Endodermal cell (in vitro differentiated cells): ENCODE measurements at regions not wholly inside any gene's neighbourhood (a gene's known extent, or its start where the extent isn't known, plus 50 kb on each side); places are given as distances from the start of the nearest gene placed in this dataset.
"Not testable (repeated sequence)": the region's sequence is repeated elsewhere in the genome, so short reads cannot be mapped to it uniquely, and the experiment has no call there.

ENCODE experiments used
- DNase-seq: peaks from one replicate; pipeline ENCODE4 v3.0.0-alpha.2; 2017
- H3K27ac ChIP-seq: 2 replicates; pipeline ENCODE4 v1.5.1; 2013; ENCODE audit warnings: mild to moderate bottlenecking, low read depth, low read length, moderate library complexity
- H3K27me3 ChIP-seq: 2 replicates; pipeline ENCODE4 v1.6.1; 2013; ENCODE audit warnings: mild to moderate bottlenecking, low read length, moderate library complexity; ENCODE audit not compliant: insufficient read depth, control insufficient read depth, poor library complexity, severe bottlenecking
- H3K36me3 ChIP-seq: 2 replicates; pipeline ENCODE4 v1.7.0; 2013; ENCODE audit warnings: mild to moderate bottlenecking, low read length, moderate library complexity; ENCODE audit not compliant: control insufficient read depth, insufficient read depth
- H3K4me1 ChIP-seq: one replicate; pipeline ENCODE4 v1.7.0; 2013; ENCODE audit warnings: low read length; ENCODE audit not compliant: control insufficient read depth, insufficient read depth
- H3K4me3 ChIP-seq: 2 replicates; pipeline ENCODE4 v1.5.1; 2013; ENCODE audit warnings: mild to moderate bottlenecking, low read length, moderate library complexity
- H3K9ac ChIP-seq: 2 replicates; pipeline ENCODE4 v1.6.1; 2013; ENCODE audit warnings: mild to moderate bottlenecking, low read length, moderate library complexity; ENCODE audit not compliant: poor library complexity, severe bottlenecking; ENCODE audit errors: extremely low read depth
- H3K9me3 ChIP-seq: 2 replicates; pipeline ENCODE4 v1.6.1; 2013; ENCODE audit warnings: mild to moderate bottlenecking, low read length, moderate library complexity; ENCODE audit not compliant: control insufficient read depth
- H3K27ac Mint-ChIP-seq: 2 replicates; pipeline ENCODE4 v1.8.0; 2020; ENCODE audit warnings: mixed read lengths
- H3K27me3 Mint-ChIP-seq: 2 replicates; pipeline ENCODE4 v1.8.0; 2021; ENCODE audit warnings: mild to moderate bottlenecking, mixed read lengths; ENCODE audit not compliant: insufficient read depth
- H3K36me3 Mint-ChIP-seq: 2 replicates; pipeline ENCODE4 v1.8.0; 2020; ENCODE audit warnings: low read depth, mixed read lengths
- H3K4me1 Mint-ChIP-seq: 2 replicates; pipeline ENCODE4 v1.8.0; 2020; ENCODE audit warnings: mixed read lengths
- H3K4me3 Mint-ChIP-seq: 2 replicates; pipeline ENCODE4 v1.8.0; 2020; ENCODE audit warnings: mild to moderate bottlenecking, moderate library complexity, mixed read lengths
- H3K9me3 Mint-ChIP-seq: 2 replicates; pipeline ENCODE4 v1.8.0; 2020; ENCODE audit warnings: mild to moderate bottlenecking, mixed read lengths
- WGBS, 2 experiments: methylation state at CpG; one replicate each; pipeline versions ENCODE4 v1.1.5 to v1.1.7; 2013; ENCODE audit warnings: missing lambda C conversion rate in 2 of 2, mixed read lengths in 1 of 2; ENCODE audit not compliant: insufficient coverage in 1 of 2, insufficient read length in 1 of 2; 5-methylcytosine and 5-hydroxymethylcytosine counted together
- TF ChIP-seq, protein P1 (sequence below): fragments of 200-600 bp; sonication (generic); conservative IDR thresholded peaks from 2 replicates; pipeline ENCODE4 v1.5.0; 2021; ENCODE audit warnings: antibody characterized with exemption, mild to moderate bottlenecking

DNA sequence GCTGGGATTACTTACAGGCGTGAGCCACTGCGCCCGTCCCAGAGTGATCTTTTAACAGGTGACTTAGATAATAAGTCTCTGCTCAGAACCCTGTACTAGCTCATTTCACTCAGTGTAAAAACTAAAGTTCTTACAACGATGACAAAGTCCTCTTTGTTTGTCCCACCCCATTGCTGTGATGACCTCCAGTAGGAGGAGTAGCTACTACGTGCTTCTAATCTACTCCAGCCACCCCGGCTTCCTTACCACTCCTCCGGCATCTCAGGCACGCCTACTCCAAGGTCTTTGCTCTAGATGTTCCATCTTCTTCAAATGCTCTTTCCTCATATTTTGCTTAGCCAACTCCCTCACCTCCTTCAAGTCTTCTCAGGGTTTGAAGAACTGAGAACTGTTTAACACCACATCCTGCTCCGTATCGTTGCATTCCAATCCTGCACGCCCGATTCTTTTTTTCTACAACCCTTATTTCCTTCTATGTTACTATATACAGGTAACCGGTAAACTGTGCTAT is 108.4 kb upstream of the METTL14 start:
- not testable (repeated sequence) for H3K4me3 ChIP-seq, H3K36me3 Mint-ChIP-seq, H3K4me3 Mint-ChIP-seq, H3K4me1 ChIP-seq, DNase-seq, H3K9ac ChIP-seq, H3K9me3 Mint-ChIP-seq, H3K4me1 Mint-ChIP-seq, H3K27me3 Mint-ChIP-seq, H3K27ac Mint-ChIP-seq, H3K9me3 ChIP-seq, H3K36me3 ChIP-seq, H3K27ac ChIP-seq, H3K27me3 ChIP-seq
- 92 to 96% methylated on average over 6 to 12 of the region's 13 CpGs for WGBS, 2 experiments

DNA sequence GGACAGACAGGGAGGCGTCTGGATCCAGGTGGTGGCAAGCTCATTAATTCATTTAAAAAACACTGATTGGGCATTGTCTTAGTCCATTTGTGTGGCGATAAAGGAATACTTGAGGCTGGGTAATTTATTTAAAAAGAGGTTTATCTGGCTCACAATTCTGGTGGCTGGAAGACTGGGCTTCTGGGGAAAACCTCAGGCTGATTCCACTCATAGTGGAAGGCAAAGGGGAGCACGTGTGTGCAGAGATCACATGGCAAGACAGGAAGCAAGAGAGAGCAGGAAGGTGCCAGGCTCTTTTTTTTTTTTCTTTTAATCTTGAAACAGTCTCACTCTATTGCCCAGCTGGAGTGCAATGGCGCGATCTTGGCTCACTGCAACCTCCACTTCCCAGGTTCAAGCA is 100.2 kb upstream of the METTL14 start:
- no peak overlapping the region for H3K4me3 ChIP-seq
- no peak for DNase-seq
- no peak overlapping the region for H3K9ac ChIP-seq
- H3K36me3 ChIP-seq = no peaks in the 10 kb centered on the region
- no peaks in the 10 kb centered on the region for H3K4me1 Mint-ChIP-seq
- no peaks in the 10 kb centered on the region for H3K4me1 ChIP-seq
- no peaks in the 10 kb centered on the region for H3K27me3 Mint-ChIP-seq
- no peaks in the 10 kb centered on the region for H3K9me3 Mint-ChIP-seq
- H3K36me3 Mint-ChIP-seq = no peaks in the 10 kb centered on the region
- no peak overlapping the region for H3K27ac Mint-ChIP-seq
- H3K27ac ChIP-seq = no peak overlapping the region
- H3K4me3 Mint-ChIP-seq = no peak overlapping the region
- no peaks in the 10 kb centered on the region for H3K9me3 ChIP-seq
- TF ChIP-seq, protein P1, sequence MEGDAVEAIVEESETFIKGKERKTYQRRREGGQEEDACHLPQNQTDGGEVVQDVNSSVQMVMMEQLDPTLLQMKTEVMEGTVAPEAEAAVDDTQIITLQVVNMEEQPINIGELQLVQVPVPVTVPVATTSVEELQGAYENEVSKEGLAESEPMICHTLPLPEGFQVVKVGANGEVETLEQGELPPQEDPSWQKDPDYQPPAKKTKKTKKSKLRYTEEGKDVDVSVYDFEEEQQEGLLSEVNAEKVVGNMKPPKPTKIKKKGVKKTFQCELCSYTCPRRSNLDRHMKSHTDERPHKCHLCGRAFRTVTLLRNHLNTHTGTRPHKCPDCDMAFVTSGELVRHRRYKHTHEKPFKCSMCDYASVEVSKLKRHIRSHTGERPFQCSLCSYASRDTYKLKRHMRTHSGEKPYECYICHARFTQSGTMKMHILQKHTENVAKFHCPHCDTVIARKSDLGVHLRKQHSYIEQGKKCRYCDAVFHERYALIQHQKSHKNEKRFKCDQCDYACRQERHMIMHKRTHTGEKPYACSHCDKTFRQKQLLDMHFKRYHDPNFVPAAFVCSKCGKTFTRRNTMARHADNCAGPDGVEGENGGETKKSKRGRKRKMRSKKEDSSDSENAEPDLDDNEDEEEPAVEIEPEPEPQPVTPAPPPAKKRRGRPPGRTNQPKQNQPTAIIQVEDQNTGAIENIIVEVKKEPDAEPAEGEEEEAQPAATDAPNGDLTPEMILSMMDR = no peak
- WGBS, 2 experiments = 79 to 88% methylated on average over 5 of the region's 5 CpGs
- no peaks in the 10 kb centered on the region for H3K27me3 ChIP-seq

DNA sequence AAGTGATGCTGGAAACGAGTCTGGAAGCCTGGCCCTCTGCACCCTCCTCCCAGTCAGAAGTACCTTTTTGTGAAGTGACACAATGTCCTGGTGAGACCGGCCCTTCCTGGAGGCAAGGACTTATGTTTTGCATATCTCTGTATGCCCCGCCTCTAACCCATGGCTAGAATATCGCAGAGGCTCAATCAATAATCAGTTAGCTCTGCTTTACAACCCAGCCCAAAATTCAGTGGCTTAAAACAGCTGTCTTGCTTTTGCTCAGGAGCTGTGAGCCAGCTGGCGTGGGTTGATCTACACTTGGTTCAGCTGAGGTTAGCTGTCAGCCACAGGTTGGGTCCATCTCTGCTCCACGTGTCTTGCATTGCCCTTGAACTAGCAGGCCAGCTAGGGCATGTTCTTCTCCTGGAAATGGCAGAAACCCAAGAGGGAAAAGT is 98.8 kb upstream of the METTL14 start:
- Mint-ChIP-seq H3K36me3 (no peaks in the 10 kb centered on the region), H3K27me3 (no peaks in the 10 kb centered on the region), H3K4me1 (no peaks in the 10 kb centered on the region), H3K9me3 (no peaks in the 10 kb centered on the region), H3K4me3 (no peak overlapping the region), H3K27ac (no peak overlapping the region)
- WGBS, 2 experiments = 76 to 87% methylated on average over 4 to 6 of the region's 6 CpGs
- Histone ChIP-seq H3K36me3 (no peaks in the 10 kb centered on the region), H3K27me3 (no peaks in the 10 kb centered on the region), H3K9me3 (no peaks in the 10 kb centered on the region), H3K4me1 (no peaks in the 10 kb centered on the region), H3K27ac (no peak overlapping the region), H3K4me3 (no peak overlapping the region), H3K9ac (no peak overlapping the region)
- peak; percentile 51 for DNase-seq
- TF ChIP-seq, protein P1 = no peak
